PC-9 (cell line): ENCODE measurements at regions not wholly inside any gene's neighbourhood (a gene's known extent, or its start where the extent isn't known, plus 50 kb on each side); places are given as distances from the start of the nearest gene placed in this dataset.

Experiments
- BruUV-seq: library from RNA; stranded (reverse); fragments of 400-500 nt; replicated peaks from 2 replicates; lab custom pipeline; 2021; lab: Mats Ljungman, UMichigan
- CTCF ChIA-PET: fragments of 300-600 bp; sonication (Branson Sonifier 250); formaldehyde crosslinking; loops from one replicate; lab custom pipeline; 2022; ENCODE audit warnings: antibody characterized with exemption; lab: Charles Lee
- POLR2A ChIA-PET: fragments of 300-600 bp; sonication (Branson Sonifier 250); formaldehyde crosslinking; loops from one replicate; lab custom pipeline; 2022; ENCODE audit warnings: antibody characterized with exemption; ENCODE audit not compliant: unreplicated experiment; lab: Charles Lee
- DNase-seq, 2 experiments: peaks; one replicate each; pipeline versions ENCODE4 v3.0.0 to v3.0.0-alpha.2; 2015 to 2022; ENCODE audit warnings: mixed read lengths in 1 of 2
- H2AFZ ChIP-seq: fragments of 200-600 bp; sonication (generic); 2 replicates; pipeline ENCODE4 v1.8.1; 2017; ENCODE audit warnings: antibody characterized with exemption
- H3F3A ChIP-seq: fragments of 200-600 bp; sonication (generic); 2 replicates; pipeline ENCODE4 v1.8.1; 2017; ENCODE audit warnings: antibody characterized with exemption, mild to moderate bottlenecking, low read depth; ENCODE audit not compliant: insufficient read depth
- H3K27ac ChIP-seq: fragments of 200-600 bp; sonication (generic); 2 replicates; pipeline ENCODE4 v1.6.1; 2016; ENCODE audit warnings: mixed run types
- H3K27me3 ChIP-seq: fragments of 200-600 bp; sonication (generic); 2 replicates; pipeline ENCODE4 v1.6.1; 2016; ENCODE audit warnings: low read depth, mixed run types; ENCODE audit not compliant: insufficient read depth
- H3K36me3 ChIP-seq: fragments of 200-600 bp; sonication (generic); 2 replicates; pipeline ENCODE4 v1.6.1; 2016; ENCODE audit warnings: low read depth, mixed run types
- H3K4me1 ChIP-seq: fragments of 200-600 bp; sonication (generic); replicated peaks from 2 replicates; pipeline ENCODE4 v1.6.1; 2016; ENCODE audit warnings: mixed run types; ENCODE audit not compliant: insufficient read depth
- H3K4me2 ChIP-seq: fragments of 200-600 bp; sonication (generic); 2 replicates; pipeline ENCODE4 v1.6.1; 2017; ENCODE audit warnings: mixed run types
- H3K4me3 ChIP-seq: fragments of 200-600 bp; sonication (generic); 2 replicates; pipeline ENCODE4 v1.6.1; 2016; ENCODE audit warnings: mixed run types
- H3K79me2 ChIP-seq: fragments of 200-600 bp; sonication (generic); 2 replicates; pipeline ENCODE4 v1.6.1; 2017; ENCODE audit warnings: low read depth, mixed run types
- H3K9me2 ChIP-seq: fragments of 200-600 bp; sonication (generic); 2 replicates; pipeline ENCODE4 v1.8.1; 2017; ENCODE audit warnings: mild to moderate bottlenecking; ENCODE audit not compliant: insufficient read depth
- H3K9me3 ChIP-seq: fragments of 200-600 bp; sonication (generic); 2 replicates; pipeline ENCODE4 v1.8.1; 2016; ENCODE audit warnings: low read depth; ENCODE audit not compliant: insufficient read depth
- H4K20me1 ChIP-seq: fragments of 200-600 bp; sonication (generic); 2 replicates; pipeline ENCODE4 v1.8.1; 2017; ENCODE audit not compliant: insufficient read depth
- CTCF ChIP-seq: fragments of 200-600 bp; sonication (generic); conservative IDR thresholded peaks from 2 replicates; pipeline ENCODE4 v1.6.1; 2017; ENCODE audit warnings: mixed run types, antibody characterized with exemption, mild to moderate bottlenecking, moderate library complexity
- EZH2 ChIP-seq: fragments of 200-600 bp; sonication (generic); IDR thresholded peaks from 2 replicates; pipeline ENCODE4 v1.8.0; 2017; ENCODE audit warnings: antibody characterized with exemption, low read depth
- intact Hi-C: fragments of 100-400 bp; cut with micrococcal nuclease; formaldehyde crosslinking; loops from one replicate; pipeline ENCODE4 v1.10.0; 2022; ENCODE audit not compliant: unreplicated experiment

- Histone ChIP-seq H3K9me2 (no peaks in the 10 kb centered on the region), H3K4me1 (no peaks in the 10 kb centered on the region), H3K9me3 (no peaks in the 10 kb centered on the region), H3F3A (no peaks in the 10 kb centered on the region), H2AFZ (no peak overlapping the region), H3K27ac (no peak overlapping the region), H4K20me1 (no peaks in the 10 kb centered on the region), H3K36me3 (no peaks in the 10 kb centered on the region), H3K79me2 (no peaks in the 10 kb centered on the region), H3K27me3 (no peaks in the 10 kb centered on the region), H3K4me3 (no peak overlapping the region), H3K4me2 (no peak overlapping the region)
- CTCF ChIA-PET, result no interaction called here
- intact Hi-C loops, result loop anchor here (10.0 kb wide), 1 partner anchor 147 kb away; no protein-coding TSS in a partner anchor
- POLR2A ChIA-PET, result no interaction called here
- BruUV-seq, result no TSS peak
- TF ChIP-seq EZH2 (no peak), CTCF (no peak)
- no peak for DNase-seq
These were observed 327.7 kb upstream of the SLC14A2 start for GRCh38 chr18:45287531-45287930.

- no peak for DNase-seq
- Histone ChIP-seq H3K9me2 (no peaks in the 10 kb centered on the region), H3K4me1 (no peaks in the 10 kb centered on the region), H3K79me2 (no peaks in the 10 kb centered on the region), H3K27ac (no peak overlapping the region), H3K4me3 (no peak overlapping the region), H3K9me3 (no peaks in the 10 kb centered on the region), H3K36me3 (no peaks in the 10 kb centered on the region), H3K27me3 (no peaks in the 10 kb centered on the region), H3F3A (no peaks in the 10 kb centered on the region), H4K20me1 (no peaks in the 10 kb centered on the region), H2AFZ (no peak overlapping the region), H3K4me2 (no peak overlapping the region)
- ChIA-PET CTCF (no interaction called here), POLR2A (no interaction called here)
- BruUV-seq, result no TSS peak
- TF ChIP-seq CTCF, result no peak
- TF ChIP-seq EZH2, result no peak
- intact Hi-C loops, result no loop called here
These were observed 324.9 kb upstream of the SLC14A2 start for GRCh38 chr18:45290364-45290763.

GRCh38 chr18:45291621-45292615 is 323.4 kb upstream of the SLC14A2 start:
- no peak overlapping the region for H3K27ac ChIP-seq
- ChIA-PET CTCF (no interaction called here), POLR2A (no interaction called here)
- H3K4me3 ChIP-seq, result no peak overlapping the region
- H3K9me2 ChIP-seq, result no peaks in the 10 kb centered on the region
- H3K4me2 ChIP-seq, result no peak overlapping the region
- H3K36me3 ChIP-seq, result no peaks in the 10 kb centered on the region
- H3K4me1 ChIP-seq, result no peaks in the 10 kb centered on the region
- BruUV-seq, result no TSS peak
- DNase-seq, result no peak
- intact Hi-C loops, result no loop called here
- no peaks in the 10 kb centered on the region for H4K20me1 ChIP-seq
- H3K9me3 ChIP-seq, result no peaks in the 10 kb centered on the region
- TF ChIP-seq EZH2 (no peak), CTCF (no peak)
- no peaks in the 10 kb centered on the region for H3F3A ChIP-seq
- no peak overlapping the region for H2AFZ ChIP-seq
- H3K79me2 ChIP-seq, result no peaks in the 10 kb centered on the region
- no peaks in the 10 kb centered on the region for H3K27me3 ChIP-seq
